ENCODE measurements at regions not wholly inside any gene's neighbourhood (a gene's known extent, or its start where the extent isn't known, plus 50 kb on each side); places are given as distances from the start of the nearest gene placed in this dataset.
"Not testable (repeated sequence)": the region's sequence is repeated elsewhere in the genome, so short reads cannot be mapped to it uniquely, and the experiment has no call there.

DNA sequence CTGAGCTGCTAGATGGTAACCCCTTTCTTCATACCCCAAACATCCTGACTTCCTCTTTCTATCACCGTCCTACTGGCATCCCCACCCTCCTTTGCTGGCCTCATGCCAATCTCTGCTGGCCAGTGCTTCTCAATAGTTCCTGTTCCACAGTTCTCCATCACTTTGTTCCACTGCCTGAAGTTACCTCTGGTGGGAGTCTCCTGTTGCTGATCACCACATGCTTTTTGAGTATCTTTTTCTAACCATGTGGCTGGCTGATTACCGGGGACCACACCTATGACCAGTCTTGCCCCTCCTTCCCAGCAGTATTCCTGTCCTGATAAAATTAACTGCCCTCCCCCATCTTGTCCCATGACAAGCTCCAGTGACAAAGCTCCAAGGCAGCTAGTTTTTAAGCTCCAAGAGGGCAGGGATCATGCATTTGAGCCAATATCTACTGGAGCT is 380.4 kb upstream of the CCL2 start:
- H3K4me1 ChIP-seq: no peaks in the 10 kb centered on the region
- no peaks in the 10 kb centered on the region for H3K36me3 ChIP-seq
- no peaks in the 10 kb centered on the region for H3K9me3 ChIP-seq (replicated peaks)
- H3K27me3 ChIP-seq: peaks cover 18% of the 10 kb centered on the region
- DNase-seq: no peak
- H3K27ac ChIP-seq: no peak overlapping the region
- no peak overlapping the region for H3K4me3 ChIP-seq

DNA sequence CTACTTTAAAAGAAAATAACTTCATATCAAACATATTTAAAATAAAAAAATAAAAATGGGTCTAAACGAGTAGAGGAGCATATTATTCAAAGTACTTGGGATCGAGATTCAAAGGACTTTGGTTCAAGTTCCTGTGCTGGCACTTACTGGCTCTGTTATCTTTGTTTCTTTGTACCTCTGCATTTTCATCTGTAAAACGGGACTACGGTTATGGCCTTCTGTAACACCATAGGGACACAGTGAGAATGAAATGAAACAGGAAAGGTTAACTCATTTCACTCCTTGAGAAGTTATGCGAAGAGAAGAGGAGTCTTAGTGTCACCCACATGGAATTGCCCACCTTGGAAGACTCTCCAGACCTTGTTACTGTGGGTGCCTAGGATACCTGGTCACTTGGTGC is 379.1 kb upstream of the CCL2 start:
- Histone ChIP-seq H3K36me3 (no peaks in the 10 kb centered on the region), H3K27me3 (peaks cover 11% of the 10 kb centered on the region), H3K4me3 (no peak overlapping the region), H3K4me1 (no peaks in the 10 kb centered on the region), H3K27ac (no peak overlapping the region), H3K9me3 (replicated peaks) (no peaks in the 10 kb centered on the region)
- no peak for DNase-seq

DNA sequence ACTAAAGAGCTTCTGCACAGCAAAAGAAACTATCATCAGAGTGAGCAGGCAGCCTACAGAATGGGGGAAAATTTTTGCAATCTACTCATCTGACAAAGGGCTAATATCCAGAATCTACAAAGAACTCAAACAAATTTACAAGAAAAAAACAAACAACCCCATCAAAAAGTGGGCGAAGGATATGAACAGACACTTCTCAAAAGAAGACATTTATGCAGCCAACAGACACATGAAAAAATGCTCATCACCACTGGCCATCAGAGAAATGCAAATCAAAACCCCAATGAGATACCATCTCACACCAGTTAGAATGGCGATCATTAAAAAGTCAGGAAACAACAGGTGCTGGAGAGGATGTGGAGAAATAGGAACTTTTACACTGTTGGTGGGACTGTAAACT is 372.8 kb upstream of the CCL2 start:
- H3K27ac ChIP-seq; DNase-seq; H3K4me1 ChIP-seq; H3K4me3 ChIP-seq; H3K9me3 ChIP-seq (replicated peaks); H3K27me3 ChIP-seq; H3K36me3 ChIP-seq: not testable (repeated sequence)

DNA sequence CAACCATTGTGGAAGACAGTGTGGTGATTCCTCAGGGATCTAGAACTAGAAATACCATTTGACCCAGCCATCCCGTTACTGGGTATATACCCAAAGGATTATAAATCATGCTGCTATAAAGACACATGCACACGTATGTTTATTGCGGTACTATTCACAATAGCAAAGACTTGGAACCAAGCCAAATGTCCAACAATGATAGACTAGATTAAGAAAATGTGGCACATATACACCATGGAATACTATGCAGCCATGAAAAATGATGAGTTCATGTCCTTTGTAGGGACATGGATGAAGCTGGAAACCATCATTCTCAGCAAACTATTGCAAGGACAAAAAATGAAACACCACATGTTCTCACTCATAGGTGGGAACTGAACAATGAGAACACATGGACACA is 372.4 kb upstream of the CCL2 start:
- not testable (repeated sequence) for H3K9me3 ChIP-seq (replicated peaks); H3K27me3 ChIP-seq; DNase-seq; H3K36me3 ChIP-seq; H3K4me3 ChIP-seq; H3K27ac ChIP-seq; H3K4me1 ChIP-seq

GRCh38 chr17:33888455-33888854 is 366.6 kb upstream of the CCL2 start:
- Histone ChIP-seq H3K36me3 (no peaks in the 10 kb centered on the region), H3K4me3 (no peak overlapping the region), H3K9me3 (replicated peaks) (no peaks in the 10 kb centered on the region), H3K27ac (no peak overlapping the region), H3K27me3 (peaks cover 20% of the 10 kb centered on the region), H3K4me1 (no peaks in the 10 kb centered on the region)
- DNase-seq: no peak

- no peak overlapping the region for H3K27ac ChIP-seq
- H3K4me1 ChIP-seq: no peaks in the 10 kb centered on the region
- DNase-seq: no peak
- H3K4me3 ChIP-seq: no peak overlapping the region
- no peaks in the 10 kb centered on the region for H3K36me3 ChIP-seq
- H3K27me3 ChIP-seq: peaks cover 20% of the 10 kb centered on the region
- no peaks in the 10 kb centered on the region for H3K9me3 ChIP-seq (replicated peaks)
Measured at GRCh38 chr17:33889040-33889439, 366.0 kb upstream of the CCL2 start.

GRCh38 chr17:33889766-33890165 is 365.3 kb upstream of the CCL2 start:
- no peaks in the 10 kb centered on the region for H3K9me3 ChIP-seq (replicated peaks)
- no peak for DNase-seq
- H3K27me3 ChIP-seq: peaks cover 20% of the 10 kb centered on the region
- H3K27ac ChIP-seq: no peak overlapping the region
- H3K4me3 ChIP-seq: no peak overlapping the region
- H3K4me1 ChIP-seq: no peaks in the 10 kb centered on the region
- H3K36me3 ChIP-seq: no peaks in the 10 kb centered on the region

DNA sequence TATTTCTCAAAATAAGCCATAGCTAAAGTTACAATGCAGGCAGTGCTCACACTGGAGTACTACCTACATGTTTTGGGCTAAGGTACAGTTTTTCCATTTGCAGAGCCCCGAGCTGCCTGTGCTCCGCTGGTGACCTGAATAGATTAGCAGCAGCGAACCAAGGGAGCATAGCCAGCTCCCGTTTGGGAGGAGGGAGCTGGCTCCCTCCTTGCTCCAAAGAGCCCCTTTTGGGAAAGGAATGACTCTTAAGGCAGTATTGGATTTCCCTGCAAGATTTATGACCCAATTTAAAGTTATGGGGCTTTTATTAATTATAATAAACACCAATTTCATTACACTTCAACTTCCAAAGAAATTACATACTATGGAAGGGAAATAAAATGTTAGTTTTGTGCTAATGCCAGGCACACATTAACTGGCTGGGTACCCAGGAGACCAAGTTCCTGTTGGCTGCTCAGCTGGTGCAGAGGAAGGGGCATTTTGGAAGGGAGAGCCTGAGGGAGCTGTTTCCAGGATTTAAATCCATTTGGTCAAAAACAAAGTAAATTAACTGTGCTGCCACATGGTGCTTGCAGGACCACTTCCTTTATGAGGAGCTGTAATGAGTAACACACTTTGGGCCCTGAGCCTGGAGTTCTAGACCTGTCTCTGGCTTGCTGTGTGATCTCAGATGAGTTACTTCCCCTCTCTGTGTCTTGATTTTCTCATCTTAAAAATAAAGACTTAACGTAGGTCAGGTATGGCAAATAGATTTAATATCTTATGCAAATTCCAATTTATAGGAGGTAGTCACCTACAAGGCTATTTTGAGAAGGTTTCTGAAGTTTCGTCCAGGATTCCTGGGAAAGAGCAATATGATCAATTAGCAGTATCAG is 362.1 kb upstream of the CCL2 start:
- H3K4me1 ChIP-seq: no peaks in the 10 kb centered on the region
- no peaks in the 10 kb centered on the region for H3K9me3 ChIP-seq (replicated peaks)
- no peaks in the 10 kb centered on the region for H3K36me3 ChIP-seq
- H3K4me3 ChIP-seq: no peak overlapping the region
- no peak for DNase-seq
- H3K27ac ChIP-seq: no peak overlapping the region
- H3K27me3 ChIP-seq: peaks cover 24% of the 10 kb centered on the region

DNA sequence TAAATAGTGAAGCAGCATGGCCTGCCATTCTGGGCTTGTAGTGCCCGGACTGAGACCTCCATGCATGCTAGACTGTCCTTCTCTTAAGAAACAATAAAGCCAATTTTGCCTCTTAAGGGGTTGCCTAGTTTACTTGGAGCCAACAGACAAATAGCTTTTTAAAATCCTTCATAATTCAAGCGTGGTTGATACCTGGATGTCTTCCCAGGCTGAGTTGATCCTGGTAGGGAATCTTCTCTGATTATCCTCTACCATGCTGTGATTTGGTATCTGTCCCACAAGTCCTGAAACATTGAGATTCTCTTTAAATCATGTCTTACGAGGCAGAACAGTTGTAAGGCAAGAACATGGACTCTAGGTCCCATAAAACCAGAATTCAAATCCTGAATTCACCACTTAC is 359.6 kb upstream of the CCL2 start:
- Histone ChIP-seq H3K9me3 (replicated peaks) (no peaks in the 10 kb centered on the region), H3K36me3 (no peaks in the 10 kb centered on the region), H3K4me3 (no peak overlapping the region), H3K4me1 (no peaks in the 10 kb centered on the region), H3K27ac (no peak overlapping the region), H3K27me3 (peaks cover 22% of the 10 kb centered on the region)
- no peak for DNase-seq

DNA sequence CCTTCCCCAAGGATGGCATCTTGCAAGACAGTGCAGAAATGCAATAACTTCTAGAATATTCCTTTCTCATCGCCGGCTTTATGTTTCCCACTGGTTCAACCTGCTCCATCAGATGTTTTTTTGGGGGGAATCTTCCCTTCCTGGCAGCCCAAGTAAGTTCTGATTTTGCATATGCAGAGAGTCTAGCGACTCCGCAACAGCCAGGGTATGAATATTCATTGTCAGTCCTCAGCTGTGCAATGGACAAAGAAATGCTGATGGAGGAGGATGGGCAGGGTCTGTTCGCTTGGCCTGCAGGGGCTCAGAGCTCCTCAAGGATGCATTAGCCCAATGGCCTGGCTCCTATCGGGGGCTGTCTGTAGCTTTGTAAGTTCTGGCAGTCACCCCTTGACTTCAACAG is 358.8 kb upstream of the CCL2 start:
- Histone ChIP-seq H3K27ac (no peak overlapping the region), H3K4me1 (no peaks in the 10 kb centered on the region), H3K4me3 (no peak overlapping the region), H3K36me3 (no peaks in the 10 kb centered on the region), H3K27me3 (peaks cover 18% of the 10 kb centered on the region), H3K9me3 (replicated peaks) (no peaks in the 10 kb centered on the region)
- no peak for DNase-seq

- H3K27ac ChIP-seq: no peak overlapping the region
- no peak overlapping the region for H3K4me3 ChIP-seq
- no peaks in the 10 kb centered on the region for H3K36me3 ChIP-seq
- DNase-seq: no peak
- H3K27me3 ChIP-seq: peaks cover 9% of the 10 kb centered on the region; the same call in 1 of the 2 replicates
- H3K9me3 ChIP-seq (replicated peaks): no peaks in the 10 kb centered on the region
- no peaks in the 10 kb centered on the region for H3K4me1 ChIP-seq
Measured at GRCh38 chr17:33901085-33901484, 354.0 kb upstream of the CCL2 start.

DNA sequence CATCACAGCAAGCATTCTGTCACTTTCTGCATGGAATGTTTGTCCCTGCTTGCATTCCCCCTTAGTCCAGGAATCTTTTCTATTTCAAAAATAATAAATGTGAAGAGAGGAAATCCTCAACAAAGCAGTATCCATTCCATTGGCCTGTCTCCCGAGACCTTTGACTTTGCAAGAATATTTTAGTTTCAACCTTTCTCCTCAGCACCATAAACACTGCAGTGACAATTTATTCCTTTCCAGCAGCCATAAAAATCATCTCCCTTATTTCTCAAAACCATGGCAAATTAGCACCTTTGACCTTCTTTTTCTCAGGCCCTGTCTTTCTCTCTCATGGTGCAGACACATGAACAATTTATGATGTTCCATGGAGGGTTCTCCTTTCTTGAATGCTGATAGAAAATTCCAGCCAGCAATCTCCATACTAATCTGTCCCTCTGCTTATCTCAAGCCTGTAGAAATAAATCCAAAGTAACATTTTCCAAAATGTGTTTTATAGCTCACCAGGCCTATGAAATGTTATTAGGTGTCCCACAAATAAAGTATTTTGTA is 352.1 kb upstream of the CCL2 start:
- Histone ChIP-seq H3K27me3 (no peaks in the 10 kb centered on the region), H3K9me3 (replicated peaks) (no peaks in the 10 kb centered on the region), H3K36me3 (no peaks in the 10 kb centered on the region), H3K4me1 (no peaks in the 10 kb centered on the region), H3K27ac (no peak overlapping the region), H3K4me3 (no peak overlapping the region)
- DNase-seq: no peak

- H3K4me3 ChIP-seq: no peak overlapping the region
- no peaks in the 10 kb centered on the region for H3K4me1 ChIP-seq
- no peak overlapping the region for H3K27ac ChIP-seq
- peaks cover 3% of the 10 kb centered on the region; the same call in 1 of the 2 replicates for H3K27me3 ChIP-seq
- H3K9me3 ChIP-seq (replicated peaks): no peaks in the 10 kb centered on the region
- H3K36me3 ChIP-seq: no peaks in the 10 kb centered on the region
- no peak for DNase-seq
Measured at GRCh38 chr17:33904476-33904875, 350.6 kb upstream of the CCL2 start.

- Histone ChIP-seq H3K27me3 (peaks cover 3% of the 10 kb centered on the region), H3K4me3 (no peak overlapping the region), H3K27ac (no peak overlapping the region), H3K4me1 (no peaks in the 10 kb centered on the region), H3K9me3 (replicated peaks) (no peaks in the 10 kb centered on the region), H3K36me3 (no peaks in the 10 kb centered on the region)
- DNase-seq: no peak
Measured at GRCh38 chr17:33905338-33905800, 349.7 kb upstream of the CCL2 start.

GRCh38 chr17:33908363-33909064 is 346.6 kb upstream of the CCL2 start:
- H3K36me3 ChIP-seq: no peaks in the 10 kb centered on the region
- no peak overlapping the region for H3K27ac ChIP-seq
- no peak overlapping the region for H3K4me3 ChIP-seq
- H3K9me3 ChIP-seq (replicated peaks): no peaks in the 10 kb centered on the region
- H3K4me1 ChIP-seq: no peaks in the 10 kb centered on the region
- H3K27me3 ChIP-seq: peaks cover 3% of the 10 kb centered on the region
- DNase-seq: no peak

All from SJCRH30 (cell line).